ENCODE measurements at regions not wholly inside any gene's neighbourhood (a gene's known extent, or its start where the extent isn't known, plus 50 kb on each side); places are given as distances from the start of the nearest gene placed in this dataset.

DNA sequence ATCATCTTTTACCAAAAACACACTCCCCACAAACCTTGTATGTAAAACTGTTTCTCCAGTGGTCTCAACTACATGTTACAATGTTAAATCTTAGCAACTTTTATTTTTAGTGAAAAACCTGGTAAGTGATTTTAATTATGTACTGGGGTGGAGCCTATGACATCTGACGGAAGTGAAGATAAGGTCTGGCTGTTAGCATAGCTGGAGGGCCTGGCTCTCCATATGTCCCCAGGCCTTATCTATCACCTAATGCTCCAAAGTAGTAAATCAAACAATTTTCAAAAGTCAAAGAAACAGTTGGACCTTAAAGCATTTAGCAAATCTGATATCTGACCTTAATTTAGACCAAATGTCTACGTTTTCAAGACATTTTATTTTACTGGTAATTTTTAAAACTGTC is 173.6 kb upstream of the SMAD3 start:
- Histone ChIP-seq H3K27me3 (replicated peaks; ENCODE audit: insufficient read depth, low read length) (no peaks in the 10 kb centered on the region), H4K20me1 (ENCODE audit: insufficient read depth, low read length) (no peaks in the 10 kb centered on the region), H3K9me2 (replicated peaks; ENCODE audit: insufficient read depth, low read length) (no peaks in the 10 kb centered on the region), H3K9ac (ENCODE audit: low read length) (no peak overlapping the region), H3K36me3 (replicated peaks; ENCODE audit: insufficient read depth, low read length) (no peaks in the 10 kb centered on the region), H3K9me3 (replicated peaks; ENCODE audit: insufficient read depth, low read length) (no peaks in the 10 kb centered on the region), H2AFZ (ENCODE audit: low read length) (no peak overlapping the region), H3K4me1 (ENCODE audit: low read length) (no peaks in the 10 kb centered on the region), H3K27ac (ENCODE audit: low read length) (no peak overlapping the region), H3F3A (ENCODE audit: insufficient read depth, low read length) (no peaks in the 10 kb centered on the region), H3K4me3 (ENCODE audit: low read length) (no peak overlapping the region), H3K4me2 (ENCODE audit: low read depth, low read length) (no peak overlapping the region), H3K79me2 (ENCODE audit: low read length) (no peaks in the 10 kb centered on the region)
- TF ChIP-seq, protein P1, sequence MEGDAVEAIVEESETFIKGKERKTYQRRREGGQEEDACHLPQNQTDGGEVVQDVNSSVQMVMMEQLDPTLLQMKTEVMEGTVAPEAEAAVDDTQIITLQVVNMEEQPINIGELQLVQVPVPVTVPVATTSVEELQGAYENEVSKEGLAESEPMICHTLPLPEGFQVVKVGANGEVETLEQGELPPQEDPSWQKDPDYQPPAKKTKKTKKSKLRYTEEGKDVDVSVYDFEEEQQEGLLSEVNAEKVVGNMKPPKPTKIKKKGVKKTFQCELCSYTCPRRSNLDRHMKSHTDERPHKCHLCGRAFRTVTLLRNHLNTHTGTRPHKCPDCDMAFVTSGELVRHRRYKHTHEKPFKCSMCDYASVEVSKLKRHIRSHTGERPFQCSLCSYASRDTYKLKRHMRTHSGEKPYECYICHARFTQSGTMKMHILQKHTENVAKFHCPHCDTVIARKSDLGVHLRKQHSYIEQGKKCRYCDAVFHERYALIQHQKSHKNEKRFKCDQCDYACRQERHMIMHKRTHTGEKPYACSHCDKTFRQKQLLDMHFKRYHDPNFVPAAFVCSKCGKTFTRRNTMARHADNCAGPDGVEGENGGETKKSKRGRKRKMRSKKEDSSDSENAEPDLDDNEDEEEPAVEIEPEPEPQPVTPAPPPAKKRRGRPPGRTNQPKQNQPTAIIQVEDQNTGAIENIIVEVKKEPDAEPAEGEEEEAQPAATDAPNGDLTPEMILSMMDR (IDR thresholded peaks at IDR 0.05; ENCODE audit: low read length): no peak
- TF ChIP-seq EZH2phosphoT487 (IDR thresholded peaks at IDR 0.05; ENCODE audit: low read length): no peak
- TF ChIP-seq EZH2 (optimal IDR thresholded peaks at IDR 0.05; ENCODE audit: low read depth, low read length): no peak
- no peak for DNase-seq

DNA sequence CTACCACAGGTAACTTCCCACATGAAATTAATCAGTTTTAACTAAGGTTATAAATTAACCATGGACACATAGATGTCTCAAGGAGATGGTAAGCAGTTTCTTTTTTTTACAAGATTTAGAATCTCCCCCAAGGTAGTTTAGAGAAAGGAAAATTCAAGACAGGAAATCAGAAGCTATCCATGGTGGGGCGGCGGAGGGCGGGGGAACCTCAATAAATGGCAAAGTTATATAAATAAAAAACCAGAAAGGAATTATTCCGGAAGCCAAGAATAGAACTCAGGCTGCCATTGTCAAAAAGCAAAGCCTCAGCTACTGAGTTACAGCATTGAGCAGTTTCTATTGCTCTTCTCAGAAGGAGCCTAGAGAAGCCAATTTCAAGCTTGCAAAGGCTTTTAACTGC is 172.1 kb upstream of the SMAD3 start:
- no peaks in the 10 kb centered on the region for H3K4me1 ChIP-seq (ENCODE audit: low read length)
- TF ChIP-seq, protein P1 (IDR thresholded peaks at IDR 0.05; ENCODE audit: low read length): no peak
- TF ChIP-seq EZH2 (optimal IDR thresholded peaks at IDR 0.05; ENCODE audit: low read depth, low read length) (no peak), EZH2phosphoT487 (IDR thresholded peaks at IDR 0.05; ENCODE audit: low read length) (no peak)
- no peak for DNase-seq
- H3F3A ChIP-seq (ENCODE audit: insufficient read depth, low read length): no peaks in the 10 kb centered on the region
- no peak overlapping the region for H3K4me2 ChIP-seq (ENCODE audit: low read depth, low read length)
- no peaks in the 10 kb centered on the region for H4K20me1 ChIP-seq (ENCODE audit: insufficient read depth, low read length)
- no peaks in the 10 kb centered on the region for H3K79me2 ChIP-seq (ENCODE audit: low read length)
- H3K27me3 ChIP-seq (replicated peaks; ENCODE audit: insufficient read depth, low read length): no peaks in the 10 kb centered on the region
- H3K27ac ChIP-seq (ENCODE audit: low read length): no peak overlapping the region
- no peak overlapping the region for H3K4me3 ChIP-seq (ENCODE audit: low read length)
- no peaks in the 10 kb centered on the region for H3K9me2 ChIP-seq (replicated peaks; ENCODE audit: insufficient read depth, low read length)
- no peak overlapping the region for H3K9ac ChIP-seq (ENCODE audit: low read length)
- H3K9me3 ChIP-seq (replicated peaks; ENCODE audit: insufficient read depth, low read length): no peaks in the 10 kb centered on the region
- no peak overlapping the region for H2AFZ ChIP-seq (ENCODE audit: low read length)
- H3K36me3 ChIP-seq (replicated peaks; ENCODE audit: insufficient read depth, low read length): no peaks in the 10 kb centered on the region

DNA sequence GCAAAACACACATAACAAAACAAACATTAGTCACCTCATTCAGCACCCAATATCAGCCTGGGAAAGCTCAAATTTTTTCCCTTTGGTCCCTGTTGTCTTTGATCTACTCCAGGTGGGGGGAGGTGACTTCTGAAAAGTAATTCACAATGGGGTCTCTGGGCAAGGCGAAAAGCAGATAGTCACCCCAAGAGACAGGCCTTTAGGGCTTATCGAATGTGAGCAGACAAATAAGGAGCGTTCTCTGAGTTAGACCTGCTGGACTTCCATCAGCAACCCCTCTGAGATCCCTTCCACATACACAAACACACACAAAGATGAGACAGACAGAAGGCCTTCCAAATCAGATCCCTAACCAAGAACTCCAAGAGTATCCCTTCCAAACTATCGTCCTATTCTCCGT is 171.0 kb upstream of the SMAD3 start:
- H3K9me2 ChIP-seq (replicated peaks; ENCODE audit: insufficient read depth, low read length): no peaks in the 10 kb centered on the region
- H3F3A ChIP-seq (ENCODE audit: insufficient read depth, low read length): no peaks in the 10 kb centered on the region
- H3K27me3 ChIP-seq (replicated peaks; ENCODE audit: insufficient read depth, low read length): no peaks in the 10 kb centered on the region
- TF ChIP-seq, protein P1 (IDR thresholded peaks at IDR 0.05; ENCODE audit: low read length): no peak
- no peak overlapping the region for H3K27ac ChIP-seq (ENCODE audit: low read length)
- no peaks in the 10 kb centered on the region for H3K4me1 ChIP-seq (ENCODE audit: low read length)
- no peaks in the 10 kb centered on the region for H3K79me2 ChIP-seq (ENCODE audit: low read length)
- H3K9me3 ChIP-seq (replicated peaks; ENCODE audit: insufficient read depth, low read length): no peaks in the 10 kb centered on the region
- no peak overlapping the region for H2AFZ ChIP-seq (ENCODE audit: low read length)
- no peaks in the 10 kb centered on the region for H4K20me1 ChIP-seq (ENCODE audit: insufficient read depth, low read length)
- no peak overlapping the region for H3K4me2 ChIP-seq (ENCODE audit: low read depth, low read length)
- H3K9ac ChIP-seq (ENCODE audit: low read length): no peak overlapping the region
- H3K4me3 ChIP-seq (ENCODE audit: low read length): no peak overlapping the region
- no peak for DNase-seq
- no peaks in the 10 kb centered on the region for H3K36me3 ChIP-seq (replicated peaks; ENCODE audit: insufficient read depth, low read length)

All from MM.1S (cell line).